ENCODE measurements at regions not wholly inside any gene's neighbourhood (a gene's known extent, or its start where the extent isn't known, plus 50 kb on each side); places are given as distances from the start of the nearest gene placed in this dataset.

GRCh38 chr1:189816558-189816957 is 661.1 kb downstream of the BRINP3 start:
- no peak for DNase-seq

GRCh38 chr1:189819751-189820150 is 657.9 kb downstream of the BRINP3 start:
- DNase-seq, result no peak

GRCh38 chr1:189821833-189822232 is 655.8 kb downstream of the BRINP3 start:
- no peak for DNase-seq

- no peak for DNase-seq
Observed at GRCh38 chr1:189834813-189835212, 642.9 kb downstream of the BRINP3 start.

GRCh38 chr1:189847613-189848012 is 630.1 kb downstream of the BRINP3 start:
- DNase-seq, result no peak

- DNase-seq, result no peak
Observed at GRCh38 chr1:189851806-189852367, 625.8 kb downstream of the BRINP3 start.

- DNase-seq, result peak; percentile 2
Observed at GRCh38 chr1:189859385-189859977, 618.2 kb downstream of the BRINP3 start.

GRCh38 chr1:189866606-189867005 is 611.1 kb downstream of the BRINP3 start:
- no peak for DNase-seq

GRCh38 chr1:189868021-189868420 is 609.6 kb downstream of the BRINP3 start:
- no peak for DNase-seq

- no peak for DNase-seq
Observed at GRCh38 chr1:189874715-189875435, 602.8 kb downstream of the BRINP3 start.

- no peak for DNase-seq
Observed at GRCh38 chr1:189880135-189880534, 597.5 kb downstream of the BRINP3 start.

- DNase-seq, result no peak
Observed at GRCh38 chr1:189899686-189900425, 577.8 kb downstream of the BRINP3 start.

- DNase-seq, result no peak
Observed at GRCh38 chr1:189904509-189904908, 573.2 kb downstream of the BRINP3 start.

GRCh38 chr1:189908113-189908512 is 569.6 kb downstream of the BRINP3 start:
- DNase-seq, result no peak

GRCh38 chr1:189921613-189922012 is 556.1 kb downstream of the BRINP3 start:
- DNase-seq, result no peak

GRCh38 chr1:189927641-189928040 is 550.0 kb downstream of the BRINP3 start:
- no peak for DNase-seq

- no peak for DNase-seq
Observed at GRCh38 chr1:189929501-189930099, 548.1 kb downstream of the BRINP3 start.

GRCh38 chr1:189936861-189937260 is 540.8 kb downstream of the BRINP3 start:
- DNase-seq, result no peak

GRCh38 chr1:189939967-189940366 is 537.7 kb downstream of the BRINP3 start:
- DNase-seq, result no peak

- DNase-seq, result no peak
Observed at GRCh38 chr1:189941922-189942321, 535.7 kb downstream of the BRINP3 start.

GRCh38 chr1:189958756-189959155 is 518.9 kb downstream of the BRINP3 start:
- DNase-seq, result no peak

- DNase-seq, result no peak
Observed at GRCh38 chr1:189960769-189961168, 516.9 kb downstream of the BRINP3 start.

- no peak for DNase-seq
Observed at GRCh38 chr1:189962181-189962580, 515.5 kb downstream of the BRINP3 start.
